OCI-LY3 (cell line): ENCODE measurements at regions not wholly inside any gene's neighbourhood (a gene's known extent, or its start where the extent isn't known, plus 50 kb on each side); places are given as distances from the start of the nearest gene placed in this dataset.

Experiments used
- H2AFZ ChIP-seq: fragments of 200-600, 300-600 bp; shearing (Covaris generic); 2 replicates; pipeline ENCODE4 v1.6.0; 2014; ENCODE audit warnings: antibody characterized with exemption, low read depth, low read length
- H3K27ac ChIP-seq: fragments of 200-600, 300-600 bp; sonication (generic); 2 replicates; pipeline ENCODE4 v1.5.1; 2014; ENCODE audit warnings: mild to moderate bottlenecking, low read length, moderate library complexity, mixed read lengths
- H3K27me3 ChIP-seq: fragments of 200-600, 300-600 bp; sonication (generic); 2 replicates; pipeline ENCODE4 v1.6.1; 2014; ENCODE audit warnings: low read depth, low read length, mixed read lengths
- H3K36me3 ChIP-seq: fragments of 200-600, 300-600 bp; sonication (generic); replicated peaks from 2 replicates; pipeline ENCODE3; 2014; ENCODE audit warnings: low read depth, low read length, mixed read lengths
- H3K4me1 ChIP-seq: fragments of 300-600, 200-600 bp; sonication (generic); 2 replicates; pipeline ENCODE4 v1.6.1; 2014; ENCODE audit warnings: low read length, mixed read lengths
- H3K4me2 ChIP-seq: fragments of 200-600, 300-600 bp; sonication (generic); 2 replicates; pipeline ENCODE4 v1.6.1; 2014; ENCODE audit warnings: low read length, mixed read lengths
- H3K4me3 ChIP-seq: fragments of 300-600, 200-600 bp; sonication (generic); 2 replicates; pipeline ENCODE4 v1.5.1; 2014; ENCODE audit warnings: antibody characterized with exemption, mild to moderate bottlenecking, low read length, moderate library complexity
- H3K79me2 ChIP-seq: fragments of 300-600, 200-600 bp; shearing (Covaris generic); 2 replicates; pipeline ENCODE4 v1.6.1; 2014; ENCODE audit warnings: mild to moderate bottlenecking, low read length, mixed read lengths
- H3K9ac ChIP-seq: fragments of 300-600, 200-600 bp; shearing (Covaris generic); 2 replicates; pipeline ENCODE4 v1.6.0; 2014; ENCODE audit warnings: mild to moderate bottlenecking, low read length, moderate library complexity
- H3K9me3 ChIP-seq: fragments of 200-600, 300-600 bp; shearing (Covaris generic); 2 replicates; pipeline ENCODE4 v1.6.1; 2014; ENCODE audit warnings: low read length, mixed read lengths; ENCODE audit not compliant: insufficient read depth
- H4K20me1 ChIP-seq: fragments of 200-600, 300-600 bp; sonication (generic); 2 replicates; pipeline ENCODE4 v1.6.1; 2016; ENCODE audit warnings: low read length, mixed read lengths; ENCODE audit not compliant: insufficient read depth
- CTCF ChIP-seq: fragments of 200-600, 300-600 bp; sonication (generic); IDR thresholded peaks from 2 replicates; pipeline ENCODE4 v1.5.1; 2014; ENCODE audit warnings: antibody characterized with exemption, low read length, low read depth
- EZH2phosphoT487 ChIP-seq: fragments of 200-600 bp; shearing (Covaris generic); IDR thresholded peaks from 2 replicates; pipeline ENCODE4 v1.6.1; 2018; ENCODE audit warnings: antibody characterized with exemption, mixed run types, low read depth

GRCh38 chr4:43243433-43244116 is 351.1 kb downstream of the GRXCR1 start:
- Histone ChIP-seq H3K9me3 (no peaks in the 10 kb centered on the region), H4K20me1 (no peaks in the 10 kb centered on the region), H3K36me3 (no peaks in the 10 kb centered on the region), H3K4me3 (no peak overlapping the region), H2AFZ (no peak overlapping the region), H3K79me2 (no peaks in the 10 kb centered on the region), H3K4me2 (no peak overlapping the region), H3K27me3 (no peaks in the 10 kb centered on the region), H3K4me1 (peaks cover 20% of the 10 kb centered on the region), H3K27ac (no peak overlapping the region), H3K9ac (no peak overlapping the region)
- no peak for TF ChIP-seq EZH2phosphoT487
- TF ChIP-seq CTCF = no peak

- no peak overlapping the region for H3K27ac ChIP-seq
- no peaks in the 10 kb centered on the region for H3K27me3 ChIP-seq
- no peaks in the 10 kb centered on the region for H3K79me2 ChIP-seq
- H4K20me1 ChIP-seq = no peaks in the 10 kb centered on the region
- no peaks in the 10 kb centered on the region for H3K36me3 ChIP-seq
- no peaks in the 10 kb centered on the region for H3K9me3 ChIP-seq
- H3K4me3 ChIP-seq = no peak overlapping the region
- no peak overlapping the region for H3K9ac ChIP-seq
- H2AFZ ChIP-seq = no peak overlapping the region
- H3K4me1 ChIP-seq = peaks cover 20% of the 10 kb centered on the region
- peak overlapping the region; percentile 36 for H3K4me2 ChIP-seq
- TF ChIP-seq CTCF (no peak), EZH2phosphoT487 (no peak)
These were observed 352.3 kb downstream of the GRXCR1 start for GRCh38 chr4:43244688-43245382.

GRCh38 chr4:43251841-43252240 is 359.3 kb downstream of the GRXCR1 start:
- TF ChIP-seq EZH2phosphoT487 = no peak
- no peak for TF ChIP-seq CTCF
- no peaks in the 10 kb centered on the region for H3K36me3 ChIP-seq
- no peak overlapping the region for H3K4me3 ChIP-seq
- H3K4me1 ChIP-seq = no peaks in the 10 kb centered on the region
- H3K4me2 ChIP-seq = no peak overlapping the region
- H2AFZ ChIP-seq = no peak overlapping the region
- no peaks in the 10 kb centered on the region for H4K20me1 ChIP-seq
- no peaks in the 10 kb centered on the region for H3K9me3 ChIP-seq
- no peaks in the 10 kb centered on the region for H3K27me3 ChIP-seq
- no peaks in the 10 kb centered on the region for H3K79me2 ChIP-seq
- H3K27ac ChIP-seq = no peak overlapping the region
- no peak overlapping the region for H3K9ac ChIP-seq

GRCh38 chr4:43253541-43253940 is 361.0 kb downstream of the GRXCR1 start:
- Histone ChIP-seq H3K9me3 (no peaks in the 10 kb centered on the region), H3K36me3 (no peaks in the 10 kb centered on the region), H3K4me1 (no peaks in the 10 kb centered on the region), H3K79me2 (no peaks in the 10 kb centered on the region), H3K9ac (no peak overlapping the region), H3K27ac (no peak overlapping the region), H3K27me3 (no peaks in the 10 kb centered on the region), H3K4me3 (no peak overlapping the region), H4K20me1 (no peaks in the 10 kb centered on the region), H3K4me2 (no peak overlapping the region), H2AFZ (no peak overlapping the region)
- no peak for TF ChIP-seq CTCF
- no peak for TF ChIP-seq EZH2phosphoT487
